Stomach (tissue), 8 donors: ENCODE measurements at regions not wholly inside any gene's neighbourhood (a gene's known extent, or its start where the extent isn't known, plus 50 kb on each side); places are given as distances from the start of the nearest gene placed in this dataset.

Experiments
- DNase-seq, 2 donors: peaks; one replicate each; pipeline versions ENCODE4 v3.0.0 to v3.0.0-alpha.2; 2013 to 2019
- H3K27ac ChIP-seq, 5 donors: fragments of 200-600 bp in 4 of 5; sonication (generic) in 4 of 5; one replicate each; pipeline ENCODE4 v1.5.1; 2013 to 2019; ENCODE audit warnings: mild to moderate bottlenecking in 1 of 5, moderate library complexity in 1 of 5
- H3K27me3 ChIP-seq, 3 donors: fragments of 200-600 bp; sonication (generic); one replicate each; pipeline ENCODE4 v1.5.1; 2017 to 2019; ENCODE audit warnings: mixed run types in 1 of 3
- H3K36me3 ChIP-seq, 4 donors: fragments of 200-600 bp; sonication (generic); 1 replicate in 3 of 4; 2 replicates in 1 of 4; pipeline ENCODE4 v1.5.1; 2016 to 2019
- H3K4me1 ChIP-seq, 4 donors: fragments of 200-600 bp; sonication (generic); one replicate each; pipeline ENCODE4 v1.5.1; 2016 to 2019
- H3K4me3 ChIP-seq, 4 donors: fragments of 200-600 bp; sonication (generic) in 3 of 4; one replicate each; pipeline ENCODE4 v1.5.1; 2016 to 2019; ENCODE audit warnings: mild to moderate bottlenecking in 1 of 4
- H3K9me3 ChIP-seq, 4 donors: fragments of 200-600 bp; sonication (generic); one replicate each; pipeline ENCODE4 v1.5.1; 2016 to 2019
- EP300 ChIP-seq: sonication (generic); formaldehyde crosslinking; IDR thresholded peaks from one replicate; pipeline ENCODE4 v1.6.1; 2017; ENCODE audit warnings: antibody characterized with exemption
- POLR2A ChIP-seq, 4 donors: fragments of 450-650 bp; IDR thresholded peaks; one replicate each; pipeline ENCODE4 v1.6.1; 2016; ENCODE audit warnings: antibody characterized with exemption in 4 of 4, control low read depth in 2 of 4, mild to moderate bottlenecking in 1 of 4, moderate library complexity in 1 of 4
- POLR2AphosphoS5 ChIP-seq, 3 donors: sonication (generic); formaldehyde crosslinking; IDR thresholded peaks; one replicate each; pipeline ENCODE4 v1.6.1; 2016; ENCODE audit warnings: antibody characterized with exemption in 3 of 3
- whole genome bisulfite sequencing, 5 donors: extraction: QIAGEN DNeasy Blood & Tissue Kit in 3 of 5; methylation state at CpG; one replicate each; pipeline versions ENCODE4 v1.1.5 to v1.1.7; 2013 to 2018; 5-methylcytosine and 5-hydroxymethylcytosine counted together
- intact Hi-C: fragments of 100-400 bp; cut with DNase I; formaldehyde crosslinking; loops from one replicate; pipeline ENCODE4 v1.15.1; 2023; ENCODE audit warnings: low total_unique reads
- TF ChIP-seq, protein P1 (sequence below), 7 experiments: fragments of 450-650 bp in 4 of 7; fragments of 200-600 bp in 3 of 7; sonication (generic) in 3 of 7; IDR thresholded peaks; one replicate each; pipeline ENCODE4 v1.5.1; 2016 to 2019; ENCODE audit warnings: antibody characterized with exemption in 7 of 7, control low read depth in 2 of 7, mild to moderate bottlenecking in 1 of 7
- donor health status: healthy with polysubstance abuse.
- donor health status: Bipolar disorder and iron deficiency.
- donor health status: healthy.

DNA sequence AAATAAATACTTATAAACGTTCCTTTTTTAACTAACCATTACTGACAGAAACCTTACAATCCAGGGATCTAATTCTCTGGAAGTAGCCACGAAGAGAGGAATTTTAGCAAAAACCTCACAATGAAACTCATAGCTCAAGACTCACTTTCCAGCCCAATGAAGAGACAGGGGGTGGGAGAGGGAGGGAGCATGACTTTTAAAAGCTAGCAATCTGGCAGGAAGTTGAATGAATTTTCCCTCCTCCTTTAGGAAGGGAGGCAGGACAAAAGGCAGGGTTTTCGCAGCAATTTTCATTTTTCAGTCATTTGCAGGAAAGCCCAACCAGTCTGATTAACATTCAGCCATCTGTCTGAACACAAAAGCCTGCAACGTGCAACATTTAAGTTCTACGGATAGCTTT is 381.5 kb upstream of the PSMD7 start:
- no peak for TF ChIP-seq POLR2A (IDR thresholded peaks at IDR 0.05)
- no peak for TF ChIP-seq EP300
- no peak for TF ChIP-seq POLR2AphosphoS5 (IDR thresholded peaks at IDR 0.05)
- Histone ChIP-seq H3K27ac (no peak overlapping the region), H3K4me1 (no peaks in the 10 kb centered on the region), H3K27me3 (peaks cover 0 to 10% (median 5%) of the 10 kb centered on the region in 3 donors), H3K9me3 (no peaks in the 10 kb centered on the region), H3K36me3 (no peaks in the 10 kb centered on the region), H3K4me3 (no peak overlapping the region)
- WGBS, 5 donors, result 37 to 49% (median 40%) methylated on average over 5 of the region's 5 CpGs
- intact Hi-C loops, result no loop called here
- DNase-seq, result peak in 1 of 2 donors; percentile 10

DNA sequence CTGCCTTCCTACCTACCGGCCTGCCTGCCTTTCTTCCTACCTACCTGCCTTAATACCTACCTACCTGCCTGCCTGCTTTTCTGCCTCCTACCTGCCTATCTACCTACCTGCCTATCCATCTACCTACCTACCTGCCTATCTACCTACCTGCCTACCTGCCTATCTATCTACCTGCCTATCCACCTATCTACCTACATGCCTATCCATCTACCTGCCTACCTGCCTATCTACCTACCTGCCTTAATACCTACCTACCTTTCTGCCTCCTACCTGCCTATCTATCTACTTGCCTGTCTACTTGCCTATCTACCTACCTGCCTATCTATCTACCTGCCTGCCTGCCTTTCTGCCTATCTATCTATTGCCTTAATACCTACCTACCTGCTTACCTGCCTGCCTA is 383.8 kb upstream of the PSMD7 start:
- WGBS, 5 donors, result 78 to 94% (median 91%) methylated on average over 1 of the region's 1 CpG
- intact Hi-C loops, result no loop called here
- TF ChIP-seq, protein P1, sequence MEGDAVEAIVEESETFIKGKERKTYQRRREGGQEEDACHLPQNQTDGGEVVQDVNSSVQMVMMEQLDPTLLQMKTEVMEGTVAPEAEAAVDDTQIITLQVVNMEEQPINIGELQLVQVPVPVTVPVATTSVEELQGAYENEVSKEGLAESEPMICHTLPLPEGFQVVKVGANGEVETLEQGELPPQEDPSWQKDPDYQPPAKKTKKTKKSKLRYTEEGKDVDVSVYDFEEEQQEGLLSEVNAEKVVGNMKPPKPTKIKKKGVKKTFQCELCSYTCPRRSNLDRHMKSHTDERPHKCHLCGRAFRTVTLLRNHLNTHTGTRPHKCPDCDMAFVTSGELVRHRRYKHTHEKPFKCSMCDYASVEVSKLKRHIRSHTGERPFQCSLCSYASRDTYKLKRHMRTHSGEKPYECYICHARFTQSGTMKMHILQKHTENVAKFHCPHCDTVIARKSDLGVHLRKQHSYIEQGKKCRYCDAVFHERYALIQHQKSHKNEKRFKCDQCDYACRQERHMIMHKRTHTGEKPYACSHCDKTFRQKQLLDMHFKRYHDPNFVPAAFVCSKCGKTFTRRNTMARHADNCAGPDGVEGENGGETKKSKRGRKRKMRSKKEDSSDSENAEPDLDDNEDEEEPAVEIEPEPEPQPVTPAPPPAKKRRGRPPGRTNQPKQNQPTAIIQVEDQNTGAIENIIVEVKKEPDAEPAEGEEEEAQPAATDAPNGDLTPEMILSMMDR (IDR thresholded peaks at IDR 0.05), result no peak
- TF ChIP-seq EP300 (no peak), POLR2A (IDR thresholded peaks at IDR 0.05) (no peak), POLR2AphosphoS5 (IDR thresholded peaks at IDR 0.05) (no peak)

GRCh38 chr16:73912281-73912680 is 384.3 kb upstream of the PSMD7 start:
- intact Hi-C loops, result no loop called here
- WGBS, 5 donors, result 54 to 64% (median 59%) methylated on average over 3 of the region's 3 CpGs
- Histone ChIP-seq H3K27ac (no peak overlapping the region), H3K9me3 (no peaks in the 10 kb centered on the region), H3K4me3 (no peak overlapping the region), H3K36me3 (no peaks in the 10 kb centered on the region), H3K27me3 (peaks cover 0 to 6% (median 5%) of the 10 kb centered on the region in 3 donors), H3K4me1 (no peaks in the 10 kb centered on the region)
- TF ChIP-seq EP300, result no peak
- TF ChIP-seq, protein P1 (IDR thresholded peaks at IDR 0.05), result no peak
- no peak for TF ChIP-seq POLR2A (IDR thresholded peaks at IDR 0.05)
- TF ChIP-seq POLR2AphosphoS5 (IDR thresholded peaks at IDR 0.05), result no peak
- DNase-seq, result no peak

More for the DNA sequence above, 383.8 kb upstream of the PSMD7 start:
- Histone ChIP-seq H3K36me3 (no peaks in the 10 kb centered on the region), H3K27me3 (peaks cover 0 to 10% (median 5%) of the 10 kb centered on the region in 3 donors), H3K27ac (no peak overlapping the region), H3K4me1 (no peaks in the 10 kb centered on the region), H3K4me3 (no peak overlapping the region), H3K9me3 (no peaks in the 10 kb centered on the region)
- no peak for DNase-seq

DNA sequence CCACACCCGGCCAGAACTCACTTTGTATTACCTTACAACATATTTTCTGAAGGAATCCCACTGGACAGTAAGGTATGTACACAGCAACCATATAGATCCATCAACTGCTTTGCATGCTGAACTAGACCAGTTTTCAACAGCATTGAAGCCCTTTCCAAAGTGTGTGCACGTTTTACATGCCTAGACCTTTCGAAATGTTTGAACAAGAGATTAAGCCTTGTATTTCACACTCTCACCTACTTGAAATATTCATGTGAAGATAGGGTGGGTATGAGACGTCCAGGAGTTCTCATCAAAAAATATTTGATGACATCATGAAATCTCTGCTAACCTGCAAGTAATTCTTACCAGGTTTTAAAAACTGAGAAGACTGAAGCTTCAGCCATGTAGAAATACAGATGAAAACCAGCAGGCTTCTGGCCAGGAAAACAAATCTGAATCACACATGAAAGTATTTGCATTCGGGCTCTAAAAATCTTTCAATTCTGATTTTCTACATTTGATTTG is 387.0 kb upstream of the PSMD7 start:
- 41 to 59% (median 46%) methylated on average over 5 of the region's 5 CpGs for WGBS, 5 donors
- DNase-seq, result no peak
- no peaks in the 10 kb centered on the region for H3K4me1 ChIP-seq
- no peak overlapping the region for H3K4me3 ChIP-seq
- H3K36me3 ChIP-seq, result no peaks in the 10 kb centered on the region
- H3K27me3 ChIP-seq, result peaks cover 0 to 7% (median 0%) of the 10 kb centered on the region in 3 donors
- H3K27ac ChIP-seq, result no peak overlapping the region
- intact Hi-C loops, result no loop called here
- no peaks in the 10 kb centered on the region for H3K9me3 ChIP-seq
- TF ChIP-seq, protein P1 (IDR thresholded peaks at IDR 0.05), result no peak
- TF ChIP-seq EP300 (no peak), POLR2AphosphoS5 (IDR thresholded peaks at IDR 0.05) (no peak), POLR2A (IDR thresholded peaks at IDR 0.05) (no peak)

GRCh38 chr16:73891129-73891542 is 405.5 kb upstream of the PSMD7 start:
- TF ChIP-seq, protein P1 (IDR thresholded peaks at IDR 0.05), result no peak
- Histone ChIP-seq H3K4me3 (peak overlapping the region in 1 of 4 donors; percentile 5), H3K4me1 (peaks cover 0 to 11% (median 4%) of the 10 kb centered on the region in 4 donors), H3K27me3 (peaks cover 0 to 54% (median 25%) of the 10 kb centered on the region in 3 donors), H3K36me3 (no peaks in the 10 kb centered on the region), H3K9me3 (no peaks in the 10 kb centered on the region), H3K27ac (no peak overlapping the region)
- intact Hi-C loops, result no loop called here
- peak in 1 of 2 donors; percentile 67 for DNase-seq
- 1 to 4% (median 2%) methylated on average over 7 of the region's 7 CpGs for whole genome bisulfite sequencing, 5 donors
